Mammary epithelial cell (primary cell): ENCODE measurements at regions not wholly inside any gene's neighbourhood (a gene's known extent, or its start where the extent isn't known, plus 50 kb on each side); places are given as distances from the start of the nearest gene placed in this dataset.

Experiments
- CTCF ChIP-seq, 2 donors: IDR thresholded peaks in 1 of 2; conservative IDR thresholded peaks in 1 of 2; 2 replicates each; pipeline ENCODE4 v1.5.1; 2011 to 2012; ENCODE audit warnings: inconsistent platforms in 2 of 2, low read length in 2 of 2, mild to moderate bottlenecking in 2 of 2, control low read depth in 1 of 2, low read depth in 1 of 2; ENCODE audit not compliant: insufficient read depth in 1 of 2; ENCODE audit errors: extremely low read depth in 1 of 2
- EZH2 ChIP-seq: IDR thresholded peaks from 2 replicates; pipeline ENCODE4 v1.6.1; 2012; ENCODE audit warnings: low read length, inconsistent platforms, borderline replicate concordance

- TF ChIP-seq CTCF (conservative IDR thresholded peaks at IDR 0.05 in 1 of 2, IDR thresholded peaks at IDR 0.05 in 1 of 2; ENCODE audit: extremely low read depth in 1 of 2, insufficient read depth in 1 of 2, low read depth in 1 of 2, low read length in 2 of 2), result no peak
- TF ChIP-seq EZH2, result no peak
These were observed 178.8 kb downstream of the KCTD12 start for GRCh38 chr13:76707360-76707759.
